ENCODE measurements at regions not wholly inside any gene's neighbourhood (a gene's known extent, or its start where the extent isn't known, plus 50 kb on each side); places are given as distances from the start of the nearest gene placed in this dataset.

DNA sequence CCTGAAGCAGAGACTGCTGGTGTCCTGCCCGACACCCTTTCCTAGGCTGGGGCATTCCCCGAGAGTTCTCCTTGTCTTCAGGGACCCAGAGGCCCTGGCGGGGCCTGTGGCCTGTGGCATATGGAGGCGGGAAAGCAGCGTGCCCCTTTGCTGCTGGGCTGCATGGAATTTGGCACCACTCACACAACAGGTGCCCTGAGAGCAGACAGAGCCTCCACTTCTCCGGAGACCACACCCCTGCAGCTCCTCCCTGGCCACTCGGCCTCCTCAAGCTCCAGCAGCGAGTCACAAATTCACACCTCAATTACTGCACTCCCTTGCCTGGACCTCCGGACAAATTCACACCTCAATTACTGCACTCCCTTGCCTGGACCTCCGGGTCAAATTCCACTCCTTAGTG is 1375.2 kb downstream of the TBC1D22A start:
- no peaks in the 10 kb centered on the region for H3K27me3 ChIP-seq (ENCODE audit: control insufficient read depth, insufficient read depth, low read length)
- H3K36me3 ChIP-seq (ENCODE audit: control insufficient read depth, insufficient read depth, low read length) = no peaks in the 10 kb centered on the region
- DNase-seq (ENCODE audit: low read depth) (no peak), FAIRE-seq (no peak)
- TF ChIP-seq CTCF (IDR thresholded peaks at IDR 0.05; ENCODE audit: insufficient read depth, low read length, severe bottlenecking) = no peak
- H3K4me3 ChIP-seq (ENCODE audit: low read depth, low read length) = no peak overlapping the region

DNA sequence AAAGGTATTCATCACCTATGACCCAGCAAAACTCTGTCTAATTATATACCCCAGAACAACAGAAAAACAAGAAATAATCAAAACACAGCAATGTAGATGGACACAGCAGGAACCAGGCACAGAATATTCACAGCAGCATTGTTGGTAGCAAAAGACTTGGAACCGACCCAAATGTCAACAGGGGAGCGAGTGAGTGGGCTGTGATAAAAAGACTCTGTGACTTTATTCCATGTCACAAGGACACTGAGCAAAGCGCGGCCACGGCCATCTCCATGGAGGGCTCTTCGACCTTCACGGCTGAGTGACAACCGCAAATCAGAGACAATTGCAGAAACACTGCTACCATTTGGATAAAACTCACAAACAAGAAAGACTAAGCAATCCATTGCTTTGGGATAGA is 1373.1 kb downstream of the TBC1D22A start:
- no peak for FAIRE-seq
- TF ChIP-seq CTCF (IDR thresholded peaks at IDR 0.05; ENCODE audit: insufficient read depth, low read length, severe bottlenecking) = no peak
- DNase-seq (ENCODE audit: low read depth) = no peak
- no peaks in the 10 kb centered on the region for H3K36me3 ChIP-seq (ENCODE audit: control insufficient read depth, insufficient read depth, low read length)
- no peaks in the 10 kb centered on the region for H3K27me3 ChIP-seq (ENCODE audit: control insufficient read depth, insufficient read depth, low read length)
- no peak overlapping the region for H3K4me3 ChIP-seq (ENCODE audit: low read depth, low read length)

- no peak overlapping the region for H3K4me3 ChIP-seq (ENCODE audit: low read depth, low read length)
- no peaks in the 10 kb centered on the region for H3K36me3 ChIP-seq (ENCODE audit: control insufficient read depth, insufficient read depth, low read length)
- no peak for TF ChIP-seq CTCF (IDR thresholded peaks at IDR 0.05; ENCODE audit: insufficient read depth, low read length, severe bottlenecking)
- no peaks in the 10 kb centered on the region for H3K27me3 ChIP-seq (ENCODE audit: control insufficient read depth, insufficient read depth, low read length)
- FAIRE-seq (peak; percentile 66), DNase-seq (ENCODE audit: low read depth) (no peak)
Measured at GRCh38 chr22:48125416-48125815, 1363.0 kb downstream of the TBC1D22A start.

GRCh38 chr22:48121984-48122383 is 1359.5 kb downstream of the TBC1D22A start:
- Histone ChIP-seq H3K27me3 (ENCODE audit: control insufficient read depth, insufficient read depth, low read length) (no peaks in the 10 kb centered on the region), H3K36me3 (ENCODE audit: control insufficient read depth, insufficient read depth, low read length) (no peaks in the 10 kb centered on the region), H3K4me3 (ENCODE audit: low read depth, low read length) (no peak overlapping the region)
- DNase-seq (ENCODE audit: low read depth) (no peak), FAIRE-seq (no peak)
- TF ChIP-seq CTCF (IDR thresholded peaks at IDR 0.05; ENCODE audit: insufficient read depth, low read length, severe bottlenecking) = no peak

- DNase-seq (ENCODE audit: low read depth) (no peak), FAIRE-seq (peak; percentile 88)
- Histone ChIP-seq H3K27me3 (ENCODE audit: control insufficient read depth, insufficient read depth, low read length) (no peaks in the 10 kb centered on the region), H3K36me3 (ENCODE audit: control insufficient read depth, insufficient read depth, low read length) (no peaks in the 10 kb centered on the region), H3K4me3 (ENCODE audit: low read depth, low read length) (no peak overlapping the region)
- TF ChIP-seq CTCF (IDR thresholded peaks at IDR 0.05; ENCODE audit: insufficient read depth, low read length, severe bottlenecking) = no peak
Measured at GRCh38 chr22:48118654-48119053, 1356.2 kb downstream of the TBC1D22A start.

DNA sequence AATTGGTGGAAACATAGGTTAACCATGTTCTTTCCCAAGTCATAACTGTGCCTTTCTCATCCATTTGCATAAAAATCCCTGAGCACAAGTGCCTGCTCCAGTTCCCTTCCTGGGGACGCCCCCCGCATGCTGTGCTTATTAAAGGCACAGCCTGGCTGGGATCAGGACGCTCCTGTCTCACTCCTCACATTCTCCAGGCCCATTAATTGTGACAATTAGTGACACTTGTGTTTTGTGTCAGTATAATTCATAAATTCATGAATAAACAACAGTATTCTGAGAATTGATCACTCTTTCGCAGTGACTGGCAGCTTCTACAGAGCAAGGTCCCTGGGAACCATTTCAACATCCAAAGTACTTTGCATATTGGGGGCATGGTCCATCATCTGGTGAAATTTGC is 1354.4 kb downstream of the TBC1D22A start:
- TF ChIP-seq CTCF (IDR thresholded peaks at IDR 0.05; ENCODE audit: insufficient read depth, low read length, severe bottlenecking) = no peak

More for the DNA sequence above, 1354.4 kb downstream of the TBC1D22A start:
- Histone ChIP-seq H3K4me3 (ENCODE audit: low read depth, low read length) (no peak overlapping the region), H3K27me3 (ENCODE audit: control insufficient read depth, insufficient read depth, low read length) (no peaks in the 10 kb centered on the region), H3K36me3 (ENCODE audit: control insufficient read depth, insufficient read depth, low read length) (no peaks in the 10 kb centered on the region)
- FAIRE-seq = no peak
- DNase-seq (ENCODE audit: low read depth) = no peak

All from bronchial epithelial cell (primary cell).